ENCODE measurements at regions not wholly inside any gene's neighbourhood (a gene's known extent, or its start where the extent isn't known, plus 50 kb on each side); places are given as distances from the start of the nearest gene placed in this dataset.

- Histone ChIP-seq H3K36me3 (ENCODE audit: low read depth) (no peaks in the 10 kb centered on the region), H3K4me3 (no peak overlapping the region), H3K4me1 (ENCODE audit: low read depth) (no peaks in the 10 kb centered on the region), H3K9me3 (no peaks in the 10 kb centered on the region)
- DNase-seq (no peak), ATAC-seq (no peak)
- intact Hi-C loops (cut with DNase I, micrococcal nuclease), result no loop called here
- TF ChIP-seq CTCF (IDR thresholded peaks at IDR 0.05), result no peak
Observed at GRCh38 chr9:88828492-88828974, 162.7 kb upstream of the S1PR3 start.

GRCh38 chr9:88829276-88829675, 162.0 kb upstream of the S1PR3 start:
- intact Hi-C loops (cut with DNase I, micrococcal nuclease), result no loop called here
- ATAC-seq (no peak), DNase-seq (no peak)
- H3K36me3 ChIP-seq (ENCODE audit: low read depth), result no peaks in the 10 kb centered on the region
- no peaks in the 10 kb centered on the region for H3K4me1 ChIP-seq (ENCODE audit: low read depth)
- H3K4me3 ChIP-seq, result no peak overlapping the region
- no peaks in the 10 kb centered on the region for H3K9me3 ChIP-seq
- TF ChIP-seq CTCF (IDR thresholded peaks at IDR 0.05), result no peak

- no peak for ATAC-seq
- intact Hi-C loops (cut with DNase I, micrococcal nuclease), result no loop called here
- DNase-seq, result no peak
- Histone ChIP-seq H3K36me3 (ENCODE audit: low read depth) (no peaks in the 10 kb centered on the region), H3K9me3 (no peaks in the 10 kb centered on the region), H3K4me1 (ENCODE audit: low read depth) (no peaks in the 10 kb centered on the region), H3K4me3 (no peak overlapping the region)
- no peak for TF ChIP-seq CTCF (IDR thresholded peaks at IDR 0.05)
Observed at GRCh38 chr9:88831713-88832407, 159.4 kb upstream of the S1PR3 start.

GRCh38 chr9:88833946-88834345, 157.3 kb upstream of the S1PR3 start:
- Histone ChIP-seq H3K4me3 (no peak overlapping the region), H3K9me3 (no peaks in the 10 kb centered on the region), H3K4me1 (ENCODE audit: low read depth) (no peaks in the 10 kb centered on the region), H3K36me3 (ENCODE audit: low read depth) (no peaks in the 10 kb centered on the region)
- intact Hi-C loops (cut with DNase I, micrococcal nuclease), result no loop called here
- ATAC-seq, result no peak
- no peak for TF ChIP-seq CTCF (IDR thresholded peaks at IDR 0.05)
- no peak for DNase-seq

GRCh38 chr9:88835038-88835466, 156.2 kb upstream of the S1PR3 start:
- DNase-seq (no peak), ATAC-seq (no peak)
- intact Hi-C loops (cut with DNase I, micrococcal nuclease), result no loop called here

More at GRCh38 chr9:88835038-88835466, 156.2 kb upstream of the S1PR3 start:
- no peaks in the 10 kb centered on the region for H3K9me3 ChIP-seq
- H3K4me1 ChIP-seq (ENCODE audit: low read depth), result no peaks in the 10 kb centered on the region
- no peak overlapping the region for H3K4me3 ChIP-seq
- TF ChIP-seq CTCF (IDR thresholded peaks at IDR 0.05), result no peak
- no peaks in the 10 kb centered on the region for H3K36me3 ChIP-seq (ENCODE audit: low read depth)

All from mucosa of descending colon (tissue), 3 donors.